GM12864 (cell line): ENCODE measurements at regions not wholly inside any gene's neighbourhood (a gene's known extent, or its start where the extent isn't known, plus 50 kb on each side); places are given as distances from the start of the nearest gene placed in this dataset.
"Not testable (repeated sequence)": the region's sequence is repeated elsewhere in the genome, so short reads cannot be mapped to it uniquely, and the experiment has no call there.

ENCODE experiments used
- DNase-seq: peaks from one replicate; pipeline ENCODE4 v3.0.0-alpha.2; 2011; ENCODE audit warnings: low read depth
- H3K4me3 ChIP-seq: 2 replicates; pipeline ENCODE4 v1.5.1; 2011; ENCODE audit warnings: mild to moderate bottlenecking, low read depth, low read length, control low read depth
- CTCF ChIP-seq: IDR thresholded peaks from 2 replicates; pipeline ENCODE4 v1.5.1; 2011; ENCODE audit warnings: low read depth, mild to moderate bottlenecking, moderate library complexity, low read length, control low read depth, inconsistent platforms; ENCODE audit errors: missing control alignments

DNA sequence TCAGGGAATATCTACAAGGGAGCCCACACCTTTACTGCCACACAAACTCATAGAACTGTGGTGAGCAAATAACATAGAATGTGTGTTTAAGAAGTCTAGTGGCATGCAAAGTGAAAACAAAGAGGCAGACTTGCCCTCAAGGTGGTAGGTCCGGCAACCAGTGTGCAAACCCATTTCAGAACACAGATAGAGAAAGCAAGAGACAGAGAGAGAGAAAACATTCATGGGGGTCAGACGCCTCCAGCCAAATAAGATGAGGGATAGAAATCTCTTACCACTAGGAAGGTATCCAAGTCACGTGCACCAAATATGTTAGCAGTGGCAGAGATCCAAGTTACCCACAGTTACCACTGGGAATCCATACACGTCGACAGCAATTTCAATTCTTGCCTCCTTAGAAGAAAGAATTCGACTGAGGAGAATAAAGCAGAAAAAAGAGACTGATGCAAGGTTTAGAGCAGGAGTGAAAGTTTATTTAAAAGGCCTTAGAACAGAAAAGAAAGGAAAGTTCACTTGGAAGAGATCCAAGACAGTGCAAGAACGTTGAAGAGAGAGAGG, 252.8 kb downstream of the NAP1L3 start:
- no peak for DNase-seq
- no peak overlapping the region for H3K4me3 ChIP-seq
- no peak for TF ChIP-seq CTCF

- no peak for TF ChIP-seq CTCF
Measured at GRCh38 chrX:93420090-93420489, 253.3 kb downstream of the NAP1L3 start.

GRCh38 chrX:93419642-93420041, 253.7 kb downstream of the NAP1L3 start:
- no peak for DNase-seq
- H3K4me3 ChIP-seq = no peak overlapping the region
- no peak for TF ChIP-seq CTCF

More at GRCh38 chrX:93420090-93420489, 253.3 kb downstream of the NAP1L3 start:
- no peak overlapping the region for H3K4me3 ChIP-seq
- no peak for DNase-seq

GRCh38 chrX:93404121-93404520, 269.3 kb downstream of the NAP1L3 start:
- TF ChIP-seq CTCF = no peak
- no peak overlapping the region for H3K4me3 ChIP-seq
- no peak for DNase-seq

GRCh38 chrX:93354651-93355050, 318.7 kb downstream of the NAP1L3 start:
- no peak for DNase-seq
- no peak overlapping the region for H3K4me3 ChIP-seq
- TF ChIP-seq CTCF = no peak

DNA sequence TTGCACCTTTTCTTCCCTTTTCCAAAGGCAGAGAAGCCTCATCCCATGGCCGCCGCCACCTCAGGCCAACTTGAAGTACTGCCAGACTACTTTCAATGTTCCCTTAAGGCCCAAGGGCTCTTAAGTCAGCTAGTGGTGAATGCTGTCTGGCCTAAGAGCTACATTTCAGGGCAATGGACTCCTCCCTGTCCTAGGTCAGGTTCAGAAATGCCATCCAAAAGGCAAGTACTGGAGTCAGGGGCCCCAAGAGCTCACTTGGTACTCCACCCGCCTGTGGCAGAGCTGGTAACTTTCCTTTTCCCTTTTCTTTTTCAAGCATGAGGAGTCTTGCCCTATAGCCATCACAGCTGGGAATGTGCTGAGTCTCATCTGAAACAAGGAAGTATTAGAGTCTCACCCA, 327.1 kb downstream of the NAP1L3 start:
- no peak for TF ChIP-seq CTCF
- H3K4me3 ChIP-seq = no peak overlapping the region
- no peak for DNase-seq

DNA sequence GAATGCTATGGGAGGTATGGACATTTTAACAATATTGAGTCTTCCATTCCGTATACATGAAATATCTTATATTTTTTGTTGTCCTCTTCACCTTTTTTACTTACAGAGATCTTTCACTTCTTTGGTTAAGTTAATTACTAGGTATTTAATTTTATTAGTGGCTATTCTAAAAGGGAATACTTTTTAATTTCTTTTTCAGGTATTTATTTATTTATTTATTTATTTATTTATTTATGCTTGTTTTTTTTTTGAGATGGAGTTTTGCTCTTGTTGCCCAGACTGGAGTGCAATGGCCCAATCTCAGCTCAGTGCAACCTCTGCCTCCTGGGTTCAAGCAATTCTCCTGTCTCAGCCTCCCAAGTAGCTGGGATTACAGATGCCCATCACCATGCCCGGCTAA, 329.1 kb downstream of the NAP1L3 start:
- DNase-seq, H3K4me3 ChIP-seq: not testable (repeated sequence)

GRCh38 chrX:93332329-93332728, 341.0 kb downstream of the NAP1L3 start:
- TF ChIP-seq CTCF = no peak
- no peak overlapping the region for H3K4me3 ChIP-seq
- no peak for DNase-seq
